ENCODE measurements at regions not wholly inside any gene's neighbourhood (a gene's known extent, or its start where the extent isn't known, plus 50 kb on each side); places are given as distances from the start of the nearest gene placed in this dataset.

- Histone ChIP-seq H3K27me3 (ENCODE audit: low read depth) (peaks cover 9% of the 10 kb centered on the region; the same call in 1 of the 2 replicates), H3K4me3 (no peak overlapping the region), H3K4me1 (no peaks in the 10 kb centered on the region), H3K36me3 (replicated peaks) (no peaks in the 10 kb centered on the region), H3K9me3 (no peaks in the 10 kb centered on the region)
- no peak for DNase-seq (ENCODE audit: low spot score in 2 of 2)
- in situ Hi-C loops (cut with MboI; ENCODE audit: low sequenced_read_pairs): no loop called here
Observed at GRCh38 chr2:136305517-136306192, 187.7 kb upstream of the CXCR4 start.

GRCh38 chr2:136301006-136301405, 183.1 kb upstream of the CXCR4 start:
- in situ Hi-C loops (cut with MboI; ENCODE audit: low sequenced_read_pairs): no loop called here
- H3K4me3 ChIP-seq: no peak overlapping the region
- H3K27me3 ChIP-seq (ENCODE audit: low read depth): peaks cover 9% of the 10 kb centered on the region; the same call in 1 of the 2 replicates
- H3K9me3 ChIP-seq: no peaks in the 10 kb centered on the region
- DNase-seq (ENCODE audit: low spot score in 2 of 2): no peak
- no peaks in the 10 kb centered on the region for H3K36me3 ChIP-seq (replicated peaks)
- H3K4me1 ChIP-seq: no peaks in the 10 kb centered on the region

- Histone ChIP-seq H3K4me1 (no peaks in the 10 kb centered on the region), H3K4me3 (no peak overlapping the region), H3K36me3 (replicated peaks) (no peaks in the 10 kb centered on the region), H3K9me3 (no peaks in the 10 kb centered on the region), H3K27me3 (ENCODE audit: low read depth) (peaks cover 9% of the 10 kb centered on the region; the same call in 1 of the 2 replicates)
- DNase-seq (ENCODE audit: low spot score in 2 of 2): no peak
- in situ Hi-C loops (cut with MboI; ENCODE audit: low sequenced_read_pairs): no loop called here
Observed at GRCh38 chr2:136298631-136299030, 180.7 kb upstream of the CXCR4 start.

- in situ Hi-C loops (cut with MboI; ENCODE audit: low sequenced_read_pairs): no loop called here
- Histone ChIP-seq H3K36me3 (replicated peaks) (no peaks in the 10 kb centered on the region), H3K4me1 (no peaks in the 10 kb centered on the region), H3K4me3 (no peak overlapping the region), H3K9me3 (no peaks in the 10 kb centered on the region), H3K27me3 (ENCODE audit: low read depth) (peaks cover 4% of the 10 kb centered on the region; the same call in 1 of the 2 replicates)
- DNase-seq (ENCODE audit: low spot score in 2 of 2): no peak
Observed at GRCh38 chr2:136297994-136298393, 180.0 kb upstream of the CXCR4 start.

- no peaks in the 10 kb centered on the region for H3K27me3 ChIP-seq (ENCODE audit: low read depth)
- H3K9me3 ChIP-seq: no peaks in the 10 kb centered on the region
- no peaks in the 10 kb centered on the region for H3K4me1 ChIP-seq
- H3K4me3 ChIP-seq: no peak overlapping the region
- H3K36me3 ChIP-seq (replicated peaks): no peaks in the 10 kb centered on the region
- in situ Hi-C loops (cut with MboI; ENCODE audit: low sequenced_read_pairs): no loop called here
- no peak for DNase-seq (ENCODE audit: low spot score in 2 of 2)
Observed at GRCh38 chr2:136297312-136297711, 179.4 kb upstream of the CXCR4 start.

- H3K27me3 ChIP-seq (ENCODE audit: low read depth): no peaks in the 10 kb centered on the region
- H3K4me3 ChIP-seq: no peak overlapping the region
- in situ Hi-C loops (cut with MboI; ENCODE audit: low sequenced_read_pairs): no loop called here
- no peak for DNase-seq (ENCODE audit: low spot score in 2 of 2)
- no peaks in the 10 kb centered on the region for H3K9me3 ChIP-seq
- H3K36me3 ChIP-seq (replicated peaks): no peaks in the 10 kb centered on the region
- no peaks in the 10 kb centered on the region for H3K4me1 ChIP-seq
Observed at GRCh38 chr2:136295168-136295567, 177.2 kb upstream of the CXCR4 start.

- no peaks in the 10 kb centered on the region for H3K4me1 ChIP-seq
- no peak overlapping the region for H3K4me3 ChIP-seq
- no peak for DNase-seq (ENCODE audit: low spot score in 2 of 2)
- no peaks in the 10 kb centered on the region for H3K9me3 ChIP-seq
- no peaks in the 10 kb centered on the region for H3K27me3 ChIP-seq (ENCODE audit: low read depth)
- H3K36me3 ChIP-seq (replicated peaks): no peaks in the 10 kb centered on the region
- in situ Hi-C loops (cut with MboI; ENCODE audit: low sequenced_read_pairs): no loop called here
Observed at GRCh38 chr2:136291871-136292270, 173.9 kb upstream of the CXCR4 start.

- no peaks in the 10 kb centered on the region for H3K4me1 ChIP-seq
- H3K9me3 ChIP-seq: no peaks in the 10 kb centered on the region
- H3K36me3 ChIP-seq (replicated peaks): no peaks in the 10 kb centered on the region
- no peaks in the 10 kb centered on the region for H3K27me3 ChIP-seq (ENCODE audit: low read depth)
- no peak overlapping the region for H3K4me3 ChIP-seq
- in situ Hi-C loops (cut with MboI; ENCODE audit: low sequenced_read_pairs): no loop called here
- DNase-seq (ENCODE audit: low spot score in 2 of 2): no peak
Observed at GRCh38 chr2:136290326-136290725, 172.4 kb upstream of the CXCR4 start.

- no peaks in the 10 kb centered on the region for H3K4me1 ChIP-seq
- DNase-seq (ENCODE audit: low spot score in 2 of 2): no peak
- no peak overlapping the region for H3K4me3 ChIP-seq
- no peaks in the 10 kb centered on the region for H3K27me3 ChIP-seq (ENCODE audit: low read depth)
- in situ Hi-C loops (cut with MboI; ENCODE audit: low sequenced_read_pairs): no loop called here
- H3K36me3 ChIP-seq (replicated peaks): no peaks in the 10 kb centered on the region
- no peaks in the 10 kb centered on the region for H3K9me3 ChIP-seq
Observed at GRCh38 chr2:136288249-136288648, 170.3 kb upstream of the CXCR4 start.

GRCh38 chr2:136286423-136286822, 168.5 kb upstream of the CXCR4 start:
- Histone ChIP-seq H3K9me3 (no peaks in the 10 kb centered on the region), H3K36me3 (replicated peaks) (no peaks in the 10 kb centered on the region), H3K27me3 (ENCODE audit: low read depth) (no peaks in the 10 kb centered on the region), H3K4me3 (no peak overlapping the region), H3K4me1 (no peaks in the 10 kb centered on the region)
- in situ Hi-C loops (cut with MboI; ENCODE audit: low sequenced_read_pairs): no loop called here
- no peak for DNase-seq (ENCODE audit: low spot score in 2 of 2)

- in situ Hi-C loops (cut with MboI; ENCODE audit: low sequenced_read_pairs): no loop called here
- H3K9me3 ChIP-seq: no peaks in the 10 kb centered on the region
- H3K27me3 ChIP-seq (ENCODE audit: low read depth): no peaks in the 10 kb centered on the region
- no peak for DNase-seq (ENCODE audit: low spot score in 2 of 2)
- H3K4me3 ChIP-seq: no peak overlapping the region
- no peaks in the 10 kb centered on the region for H3K4me1 ChIP-seq
- H3K36me3 ChIP-seq (replicated peaks): no peaks in the 10 kb centered on the region
Observed at GRCh38 chr2:136284226-136285119, 166.5 kb upstream of the CXCR4 start.

GRCh38 chr2:136282251-136282650, 164.3 kb upstream of the CXCR4 start:
- H3K27me3 ChIP-seq (ENCODE audit: low read depth): no peaks in the 10 kb centered on the region
- H3K4me3 ChIP-seq: no peak overlapping the region

GRCh38 chr2:136281281-136282114, 163.5 kb upstream of the CXCR4 start:
- Histone ChIP-seq H3K4me1 (no peaks in the 10 kb centered on the region), H3K27me3 (ENCODE audit: low read depth) (no peaks in the 10 kb centered on the region), H3K9me3 (no peaks in the 10 kb centered on the region), H3K4me3 (no peak overlapping the region), H3K36me3 (replicated peaks) (no peaks in the 10 kb centered on the region)
- in situ Hi-C loops (cut with MboI; ENCODE audit: low sequenced_read_pairs): no loop called here
- no peak for DNase-seq (ENCODE audit: low spot score in 2 of 2)

More at GRCh38 chr2:136282251-136282650, 164.3 kb upstream of the CXCR4 start:
- Histone ChIP-seq H3K4me1 (no peaks in the 10 kb centered on the region), H3K36me3 (replicated peaks) (no peaks in the 10 kb centered on the region), H3K9me3 (no peaks in the 10 kb centered on the region)
- in situ Hi-C loops (cut with MboI; ENCODE audit: low sequenced_read_pairs): no loop called here
- no peak for DNase-seq (ENCODE audit: low spot score in 2 of 2)
